ENCODE measurements at regions not wholly inside any gene's neighbourhood (a gene's known extent, or its start where the extent isn't known, plus 50 kb on each side); places are given as distances from the start of the nearest gene placed in this dataset.
"Not testable (repeated sequence)": the region's sequence is repeated elsewhere in the genome, so short reads cannot be mapped to it uniquely, and the experiment has no call there.

GRCh38 chr15:99791881-99792807, 58.9 kb upstream of the LYSMD4 start:
- H3K27ac ChIP-seq; H3K9me3 ChIP-seq (ENCODE audit: severe bottlenecking); H3K4me3 ChIP-seq (ENCODE audit: low read depth, low read length); H3K27me3 ChIP-seq (ENCODE audit: insufficient read depth, low read depth, severe bottlenecking); DNase-seq; H3K36me3 ChIP-seq: not testable (repeated sequence)
- peak; percentile 13; the same call in 1 of the 2 replicates for TF ChIP-seq CTCF (IDR thresholded peaks at IDR 0.05; ENCODE audit: low read depth, low read length)

GRCh38 chr15:99790751-99791150, 57.5 kb upstream of the LYSMD4 start:
- DNase-seq; H3K4me3 ChIP-seq (ENCODE audit: low read depth, low read length); H3K27ac ChIP-seq; H3K9me3 ChIP-seq (ENCODE audit: severe bottlenecking); H3K27me3 ChIP-seq (ENCODE audit: insufficient read depth, low read depth, severe bottlenecking); H3K36me3 ChIP-seq: not testable (repeated sequence)

GRCh38 chr15:99788156-99788555, 54.9 kb upstream of the LYSMD4 start:
- no peaks in the 10 kb centered on the region for H3K9me3 ChIP-seq (ENCODE audit: severe bottlenecking)

GRCh38 chr15:99784800-99785199, 51.6 kb upstream of the LYSMD4 start:
- DNase-seq, H3K27ac ChIP-seq, H3K36me3 ChIP-seq: not testable (repeated sequence)

More at GRCh38 chr15:99788156-99788555, 54.9 kb upstream of the LYSMD4 start:
- no peak for TF ChIP-seq CTCF (IDR thresholded peaks at IDR 0.05; ENCODE audit: low read depth, low read length)
- H3K27ac ChIP-seq: no peak overlapping the region
- H3K36me3 ChIP-seq: no peaks in the 10 kb centered on the region
- no peaks in the 10 kb centered on the region for H3K27me3 ChIP-seq (ENCODE audit: insufficient read depth, low read depth, severe bottlenecking)
- no peak overlapping the region for H3K4me3 ChIP-seq (ENCODE audit: low read depth, low read length)
- no peak for DNase-seq

GRCh38 chr15:99783918-99784619, 50.8 kb upstream of the LYSMD4 start:
- H3K27me3 ChIP-seq (ENCODE audit: insufficient read depth, low read depth, severe bottlenecking); H3K27ac ChIP-seq; DNase-seq; H3K36me3 ChIP-seq; H3K9me3 ChIP-seq (ENCODE audit: severe bottlenecking); H3K4me3 ChIP-seq (ENCODE audit: low read depth, low read length): not testable (repeated sequence)

More at GRCh38 chr15:99784800-99785199, 51.6 kb upstream of the LYSMD4 start:
- not testable (repeated sequence) for H3K9me3 ChIP-seq (ENCODE audit: severe bottlenecking); H3K4me3 ChIP-seq (ENCODE audit: low read depth, low read length); H3K27me3 ChIP-seq (ENCODE audit: insufficient read depth, low read depth, severe bottlenecking)
